GM12878 (cell line): ENCODE measurements at regions not wholly inside any gene's neighbourhood (a gene's known extent, or its start where the extent isn't known, plus 50 kb on each side); places are given as distances from the start of the nearest gene placed in this dataset.

ENCODE experiments used
- ATAC-seq: fragments of 200-7000 bp; cut with Tn5 transposase; 3 replicates; pipeline ENCODE4 v1.9.1; 2020; ENCODE audit warnings: mild to moderate bottlenecking, moderate library complexity
- BruUV-seq: library from RNA; stranded (reverse); fragments of 400-500 nt; replicated peaks from 2 replicates; lab custom pipeline; 2021; lab: Mats Ljungman, UMichigan
- CTCF ChIA-PET: fragments of 300-600 bp; sonication (Branson Sonifier 250); formaldehyde crosslinking; extraction: SDS; loops from one replicate; lab custom pipeline; 2021; ENCODE audit warnings: inconsistent platforms; lab: Yijun Ruan, JAX
- POLR2A ChIA-PET: fragments of 350-600 bp; formaldehyde crosslinking; extraction: SDS; loops from one replicate; lab custom pipeline; 2021; ENCODE audit warnings: inconsistent platforms; lab: Charles Lee
- RAD21 ChIA-PET: fragments of 300-600 bp; sonication (Branson Sonifier 250); formaldehyde crosslinking; loops from one replicate; lab custom pipeline; 2023; ENCODE audit warnings: antibody characterized with exemption; ENCODE audit not compliant: unreplicated experiment; lab: Charles Lee
- SMC1A ChIA-PET: fragments of 300-600 bp; sonication (Branson Sonifier 250); formaldehyde crosslinking; loops from one replicate; lab custom pipeline; 2023; ENCODE audit not compliant: unreplicated experiment, uncharacterized antibody; lab: Charles Lee
- DNase-seq: peaks from one replicate; pipeline ENCODE4 v3.0.0-alpha.2; 2011; ENCODE audit warnings: low read depth, low spot score
- FAIRE-seq: peaks from 3 replicates; lab custom pipeline; 2011; peaks lifted over from hg19 to GRCh38; lab: Jason Lieb, UNC
- H2AFZ ChIP-seq: 2 replicates; pipeline ENCODE4 v1.6.0; 2011; ENCODE audit warnings: low read depth, low read length, control low read depth; ENCODE audit not compliant: control insufficient read depth
- H3K27ac ChIP-seq: 2 replicates; pipeline ENCODE4 v1.5.1; 2011; ENCODE audit warnings: control low read depth; ENCODE audit not compliant: control insufficient read depth, insufficient read depth
- H3K27me3 ChIP-seq, 2 experiments: replicated peaks in 1 of 2; 2 replicates each; pipeline versions ENCODE4 v1.6.0 to v1.6.1; 2011; ENCODE audit warnings: low read length in 1 of 2; ENCODE audit not compliant: control insufficient read depth in 2 of 2, insufficient read depth in 2 of 2
- H3K36me3 ChIP-seq, 2 experiments: 2 replicates each; pipeline ENCODE4 v1.5.1; 2011; ENCODE audit warnings: low read length in 1 of 2; ENCODE audit not compliant: control insufficient read depth in 2 of 2, insufficient read depth in 2 of 2
- H3K4me1 ChIP-seq: 2 replicates; pipeline ENCODE4 v1.6.1; 2011; ENCODE audit warnings: mild to moderate bottlenecking, low read length, moderate library complexity, mixed read lengths; ENCODE audit not compliant: control insufficient read depth, insufficient read depth
- H3K4me2 ChIP-seq: 2 replicates; pipeline ENCODE4 v1.6.0; 2011; ENCODE audit warnings: control low read depth; ENCODE audit not compliant: control insufficient read depth, insufficient read depth
- H3K4me3 ChIP-seq: fragments of 200-600 bp; sonication (generic); 2 replicates; pipeline ENCODE4 v1.5.1; 2016
- H3K79me2 ChIP-seq: 2 replicates; pipeline ENCODE4 v1.6.0; 2011; ENCODE audit warnings: low read length; ENCODE audit not compliant: control insufficient read depth, insufficient read depth
- H3K9ac ChIP-seq: 2 replicates; pipeline ENCODE4 v1.8.0; 2011; ENCODE audit warnings: low read length, control low read depth, mixed read lengths; ENCODE audit not compliant: control insufficient read depth, insufficient read depth
- H3K9me3 ChIP-seq: replicated peaks from 3 replicates; pipeline ENCODE4 v1.5.1; 2011; ENCODE audit warnings: mild to moderate bottlenecking, low read length; ENCODE audit not compliant: control insufficient read depth, insufficient read depth
- H4K20me1 ChIP-seq: 2 replicates; pipeline ENCODE4 v1.6.0; 2011; ENCODE audit not compliant: control insufficient read depth, insufficient read depth
- BCL11A ChIP-seq: IDR thresholded peaks from 2 replicates; pipeline ENCODE4 v1.6.1; 2011; ENCODE audit warnings: low read depth, low read length
- BMI1 ChIP-seq: fragments of 450-650 bp; IDR thresholded peaks from 2 replicates; pipeline ENCODE4 v1.6.1; 2016; ENCODE audit warnings: mild to moderate bottlenecking, moderate library complexity, borderline replicate concordance
- EED ChIP-seq: sonication (generic); IDR thresholded peaks from 2 replicates; pipeline ENCODE4 v1.6.1; 2016; ENCODE audit warnings: antibody characterized with exemption, low read depth
- EGR1 ChIP-seq, 2 experiments: IDR thresholded peaks; 1 replicate in 1 of 2; 2 replicates in 1 of 2; pipeline ENCODE4 v1.6.1; 2011 to 2012; ENCODE audit warnings: low read depth in 2 of 2, low read length in 2 of 2, borderline replicate concordance in 1 of 2, mild to moderate bottlenecking in 1 of 2, moderate library complexity in 1 of 2
- NFXL1 ChIP-seq: fragments of 450-650 bp; IDR thresholded peaks from 2 replicates; pipeline ENCODE4 v1.6.1; 2017; ENCODE audit warnings: antibody characterized with exemption, mild to moderate bottlenecking, borderline replicate concordance
- NFYB ChIP-seq: IDR thresholded peaks from 2 replicates; pipeline ENCODE4 v1.6.1; 2011; ENCODE audit warnings: low read depth, mild to moderate bottlenecking, low read length, improper control_type of control experiment, moderate library complexity; ENCODE audit not compliant: insufficient read depth
- PAX5 ChIP-seq: IDR thresholded peaks from 2 replicates; pipeline ENCODE4 v1.6.1; 2011; ENCODE audit warnings: low read depth, low read length, borderline replicate concordance
- POU2F2 ChIP-seq: IDR thresholded peaks from 3 replicates; pipeline ENCODE4 v1.6.1; 2011; ENCODE audit warnings: low read depth, mild to moderate bottlenecking, low read length, borderline replicate concordance
- RB1 ChIP-seq: fragments of 450-650 bp; formaldehyde crosslinking; IDR thresholded peaks from 2 replicates; pipeline ENCODE4 v1.6.1; 2017; ENCODE audit warnings: mild to moderate bottlenecking, borderline replicate concordance
- SUPT20H ChIP-seq: IDR thresholded peaks from 2 replicates; pipeline ENCODE4 v1.6.1; 2011; ENCODE audit warnings: low read depth, mild to moderate bottlenecking, low read length, moderate library complexity, borderline replicate concordance; ENCODE audit not compliant: control insufficient read depth
- TBL1XR1 ChIP-seq: IDR thresholded peaks from 2 replicates; pipeline ENCODE4 v1.6.1; 2012; ENCODE audit warnings: low read depth, low read length, improper control_type of control experiment
- WGBS: methylation state at CpG from one replicate; pipeline ENCODE4 v1.1.6; 2016; ENCODE audit warnings: low lambda C conversion rate; ENCODE audit not compliant: insufficient replicate concordance, insufficient coverage; ENCODE audit errors: missing lambda C conversion rate; 5-methylcytosine and 5-hydroxymethylcytosine counted together
- in situ Hi-C: fragments of 300-500 bp; cut with MboI; formaldehyde crosslinking; loops from 9 replicates; pipeline ENCODE4 v1.14.3; 2018; ENCODE audit warnings: mixed read lengths
- intact Hi-C: fragments of 100-400 bp; cut with micrococcal nuclease; formaldehyde crosslinking; loops from one replicate; pipeline ENCODE4 v1.14.2; 2022; ENCODE audit not compliant: unreplicated experiment
- TF ChIP-seq, protein P1 (sequence below): IDR thresholded peaks from 2 replicates; pipeline ENCODE4 v1.6.1; 2012; ENCODE audit warnings: improper control_type of control experiment, low read depth, low read length; ENCODE audit not compliant: insufficient replicate concordance

DNA sequence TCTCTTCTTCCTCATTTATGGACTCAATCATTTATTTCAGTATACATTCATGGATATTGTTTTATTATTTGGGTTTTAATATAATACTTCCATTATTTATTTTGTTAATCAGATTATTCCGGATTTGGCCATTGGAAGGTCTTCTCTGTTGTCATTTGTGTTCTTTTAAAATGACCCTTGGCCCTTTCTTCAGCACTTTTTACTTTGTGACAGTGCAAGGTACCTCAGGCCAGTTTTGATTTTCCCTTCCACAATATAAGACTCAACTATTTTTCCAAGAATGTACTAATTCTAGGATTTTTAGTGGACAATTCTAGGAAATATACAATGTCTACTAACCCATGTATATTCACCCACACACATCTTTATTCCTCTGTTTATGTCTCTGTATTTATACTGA is 521.4 kb upstream of the FOXG1 start:
- POLR2A ChIA-PET, result no interaction called here
- Histone ChIP-seq H3K9ac (no peak overlapping the region), H3K27me3 (no peaks in the 10 kb centered on the region), H3K4me1 (no peaks in the 10 kb centered on the region), H2AFZ (no peak overlapping the region), H3K27ac (no peak overlapping the region), H3K79me2 (no peaks in the 10 kb centered on the region), H3K4me3 (no peak overlapping the region), H4K20me1 (no peaks in the 10 kb centered on the region), H3K36me3 (no peaks in the 10 kb centered on the region), H3K9me3 (no peaks in the 10 kb centered on the region), H3K4me2 (no peak overlapping the region)
- intact Hi-C loops (no loop called here), in situ Hi-C loops (no loop called here)
- RAD21 ChIA-PET, result no interaction called here
- DNase-seq, result no peak
- CTCF ChIA-PET, result no interaction called here
- ATAC-seq, result no peak
- 0% methylated on average over 1 of the region's 1 CpG for WGBS
- SMC1A ChIA-PET, result no interaction called here
- TF ChIP-seq PAX5, result no peak
- no peak for TF ChIP-seq TBL1XR1
- no peak for TF ChIP-seq SUPT20H
- TF ChIP-seq NFYB, result no peak
- TF ChIP-seq, all 136 proteins: peak for 0
- FAIRE-seq, result no peak
- no TSS peak for BruUV-seq

- no TSS peak for BruUV-seq
- no peak overlapping the region for H3K4me3 ChIP-seq
- in situ Hi-C loops (no loop called here), intact Hi-C loops (no loop called here)
- DNase-seq (no peak), FAIRE-seq (no peak), ATAC-seq (no peak)
- H3K27me3 ChIP-seq, result no peaks in the 10 kb centered on the region
- H3K9me3 ChIP-seq, result no peaks in the 10 kb centered on the region; the same call in 2 of the 3 replicates
- H2AFZ ChIP-seq, result no peak overlapping the region
- WGBS, result 4% methylated on average over 1 of the region's 1 CpG
- H3K79me2 ChIP-seq, result no peaks in the 10 kb centered on the region
- H3K4me1 ChIP-seq, result no peaks in the 10 kb centered on the region
- no peak overlapping the region for H3K4me2 ChIP-seq
- no peak overlapping the region for H3K27ac ChIP-seq
- ChIA-PET POLR2A (no interaction called here), RAD21 (no interaction called here), CTCF (no interaction called here), SMC1A (no interaction called here)
- H3K36me3 ChIP-seq, result no peaks in the 10 kb centered on the region
- no peaks in the 10 kb centered on the region for H4K20me1 ChIP-seq
- H3K9ac ChIP-seq, result no peak overlapping the region
- no peak for TF ChIP-seq BMI1
- TF ChIP-seq POU2F2, result no peak
- TF ChIP-seq NFXL1, result no peak
- no peak for TF ChIP-seq BCL11A
- no peak for TF ChIP-seq RB1
- no peak for TF ChIP-seq EGR1 (IDR thresholded peaks at IDR 0.05; ENCODE audit: borderline replicate concordance in 1 of 2, low read depth in 2 of 2, low read length in 2 of 2)
- TF ChIP-seq, protein P1, sequence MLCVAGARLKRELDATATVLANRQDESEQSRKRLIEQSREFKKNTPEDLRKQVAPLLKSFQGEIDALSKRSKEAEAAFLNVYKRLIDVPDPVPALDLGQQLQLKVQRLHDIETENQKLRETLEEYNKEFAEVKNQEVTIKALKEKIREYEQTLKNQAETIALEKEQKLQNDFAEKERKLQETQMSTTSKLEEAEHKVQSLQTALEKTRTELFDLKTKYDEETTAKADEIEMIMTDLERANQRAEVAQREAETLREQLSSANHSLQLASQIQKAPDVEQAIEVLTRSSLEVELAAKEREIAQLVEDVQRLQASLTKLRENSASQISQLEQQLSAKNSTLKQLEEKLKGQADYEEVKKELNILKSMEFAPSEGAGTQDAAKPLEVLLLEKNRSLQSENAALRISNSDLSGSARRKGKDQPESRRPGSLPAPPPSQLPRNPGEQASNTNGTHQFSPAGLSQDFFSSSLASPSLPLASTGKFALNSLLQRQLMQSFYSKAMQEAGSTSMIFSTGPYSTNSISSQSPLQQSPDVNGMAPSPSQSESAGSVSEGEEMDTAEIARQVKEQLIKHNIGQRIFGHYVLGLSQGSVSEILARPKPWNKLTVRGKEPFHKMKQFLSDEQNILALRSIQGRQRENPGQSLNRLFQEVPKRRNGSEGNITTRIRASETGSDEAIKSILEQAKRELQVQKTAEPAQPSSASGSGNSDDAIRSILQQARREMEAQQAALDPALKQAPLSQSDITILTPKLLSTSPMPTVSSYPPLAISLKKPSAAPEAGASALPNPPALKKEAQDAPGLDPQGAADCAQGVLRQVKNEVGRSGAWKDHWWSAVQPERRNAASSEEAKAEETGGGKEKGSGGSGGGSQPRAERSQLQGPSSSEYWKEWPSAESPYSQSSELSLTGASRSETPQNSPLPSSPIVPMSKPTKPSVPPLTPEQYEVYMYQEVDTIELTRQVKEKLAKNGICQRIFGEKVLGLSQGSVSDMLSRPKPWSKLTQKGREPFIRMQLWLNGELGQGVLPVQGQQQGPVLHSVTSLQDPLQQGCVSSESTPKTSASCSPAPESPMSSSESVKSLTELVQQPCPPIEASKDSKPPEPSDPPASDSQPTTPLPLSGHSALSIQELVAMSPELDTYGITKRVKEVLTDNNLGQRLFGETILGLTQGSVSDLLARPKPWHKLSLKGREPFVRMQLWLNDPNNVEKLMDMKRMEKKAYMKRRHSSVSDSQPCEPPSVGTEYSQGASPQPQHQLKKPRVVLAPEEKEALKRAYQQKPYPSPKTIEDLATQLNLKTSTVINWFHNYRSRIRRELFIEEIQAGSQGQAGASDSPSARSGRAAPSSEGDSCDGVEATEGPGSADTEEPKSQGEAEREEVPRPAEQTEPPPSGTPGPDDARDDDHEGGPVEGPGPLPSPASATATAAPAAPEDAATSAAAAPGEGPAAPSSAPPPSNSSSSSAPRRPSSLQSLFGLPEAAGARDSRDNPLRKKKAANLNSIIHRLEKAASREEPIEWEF, result no peak
- no peak for TF ChIP-seq EED
These were observed 519.1 kb upstream of the FOXG1 start for GRCh38 chr14:28247491-28247890.
